HCT116 (cell line): ENCODE measurements at regions not wholly inside any gene's neighbourhood (a gene's known extent, or its start where the extent isn't known, plus 50 kb on each side); places are given as distances from the start of the nearest gene placed in this dataset.

Experiments used
- CTCF ChIP-seq, 3 experiments: fragments of 200-600 bp in 1 of 3; sonication (generic) in 1 of 3; IDR thresholded peaks in 2 of 3; conservative IDR thresholded peaks in 1 of 3; 2 replicates each; pipeline ENCODE4 v1.5.1; 2012 to 2017; ENCODE audit warnings: low read depth in 2 of 3, low read length in 2 of 3, antibody characterized with exemption in 1 of 3, borderline replicate concordance in 1 of 3, control low read depth in 1 of 3, mild to moderate bottlenecking in 1 of 3, mixed read lengths in 1 of 3, mixed run types in 1 of 3, moderate library complexity in 1 of 3; ENCODE audit not compliant: insufficient read depth in 1 of 3
- EZH2 ChIP-seq: fragments of 200-600 bp; sonication (generic); IDR thresholded peaks from 2 replicates; pipeline ENCODE4 v1.6.1; 2017; ENCODE audit warnings: antibody characterized with exemption, mixed run types
- EZH2phosphoT487 ChIP-seq: fragments of 200-600 bp; IDR thresholded peaks from 2 replicates; pipeline ENCODE4 v1.6.1; 2018; ENCODE audit warnings: antibody characterized with exemption, borderline replicate concordance
- MAX ChIP-seq: IDR thresholded peaks from 2 replicates; pipeline ENCODE4 v1.6.1; 2012
- POLR2A ChIP-seq: IDR thresholded peaks from 2 replicates; pipeline ENCODE4 v1.7.0; 2011; ENCODE audit warnings: borderline replicate concordance; ENCODE audit not compliant: insufficient read depth, insufficient read length; ENCODE audit errors: extremely low read depth
- POLR2AphosphoS5 ChIP-seq: IDR thresholded peaks from 2 replicates; pipeline ENCODE4 v1.6.1; 2011; ENCODE audit warnings: mild to moderate bottlenecking, low read depth, low read length, moderate library complexity
- RAD21 ChIP-seq: IDR thresholded peaks from 2 replicates; pipeline ENCODE4 v1.6.1; 2012; ENCODE audit warnings: low read depth, mild to moderate bottlenecking
- SP1 ChIP-seq: IDR thresholded peaks from 2 replicates; pipeline ENCODE4 v1.6.1; 2012; ENCODE audit warnings: low read depth

DNA sequence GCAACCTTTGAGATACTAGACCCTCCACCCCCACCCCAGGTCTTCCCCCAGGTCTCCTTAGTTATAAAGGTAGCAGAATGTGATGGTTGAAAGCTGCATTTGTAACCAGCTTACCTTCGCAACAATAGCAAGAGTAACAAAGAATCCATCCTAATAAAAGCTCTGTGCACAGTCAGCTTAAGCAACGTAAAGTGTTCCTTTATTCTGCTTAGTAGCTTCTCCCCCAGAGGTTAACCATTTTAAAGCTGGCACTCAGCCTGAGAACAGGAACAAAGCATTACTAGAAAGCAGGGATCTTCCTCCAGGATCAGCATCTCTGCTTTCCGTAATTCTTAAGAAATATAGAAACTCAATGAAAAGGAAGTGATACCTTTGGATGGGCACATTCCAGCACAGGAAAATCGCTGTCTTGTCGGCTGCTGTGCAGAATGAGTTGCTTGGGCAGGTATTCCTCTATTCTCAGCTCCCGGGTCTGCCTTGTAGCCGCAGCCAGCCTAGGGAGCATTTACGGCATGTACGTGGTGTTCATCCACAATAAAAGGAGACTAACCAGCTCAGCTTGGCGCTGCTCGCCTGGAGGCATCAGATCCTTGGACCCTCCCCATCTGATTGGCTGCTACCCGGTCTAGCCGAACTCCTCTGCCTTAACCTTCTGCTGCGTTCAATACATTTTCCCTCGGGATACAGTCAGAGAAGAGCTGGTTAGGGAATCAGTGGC is 113.0 kb upstream of the TLR3 start:
- TF ChIP-seq POLR2AphosphoS5 (no peak), POLR2A (no peak), EZH2phosphoT487 (no peak), EZH2 (no peak), CTCF (IDR thresholded peaks at IDR 0.05 in 2 of 3, conservative IDR thresholded peaks at IDR 0.05 in 1 of 3; ENCODE audit: borderline replicate concordance in 1 of 3, insufficient read depth in 1 of 3, low read depth in 2 of 3, low read length in 2 of 3) (no peak), MAX (no peak), SP1 (no peak), RAD21 (no peak)
